GM12878 (cell line): ENCODE measurements at regions not wholly inside any gene's neighbourhood (a gene's known extent, or its start where the extent isn't known, plus 50 kb on each side); places are given as distances from the start of the nearest gene placed in this dataset.

Experiments used
- ATAC-seq: fragments of 200-7000 bp; cut with Tn5 transposase; 3 replicates; pipeline ENCODE4 v1.9.1; 2020; ENCODE audit warnings: mild to moderate bottlenecking, moderate library complexity
- BruUV-seq: library from RNA; stranded (reverse); fragments of 400-500 nt; replicated peaks from 2 replicates; lab custom pipeline; 2021; lab: Mats Ljungman, UMichigan
- CTCF ChIA-PET: fragments of 300-600 bp; sonication (Branson Sonifier 250); formaldehyde crosslinking; extraction: SDS; loops from one replicate; lab custom pipeline; 2021; ENCODE audit warnings: inconsistent platforms; lab: Yijun Ruan, JAX
- POLR2A ChIA-PET: fragments of 350-600 bp; formaldehyde crosslinking; extraction: SDS; loops from one replicate; lab custom pipeline; 2021; ENCODE audit warnings: inconsistent platforms; lab: Charles Lee
- RAD21 ChIA-PET: fragments of 300-600 bp; sonication (Branson Sonifier 250); formaldehyde crosslinking; loops from one replicate; lab custom pipeline; 2023; ENCODE audit warnings: antibody characterized with exemption; ENCODE audit not compliant: unreplicated experiment; lab: Charles Lee
- SMC1A ChIA-PET: fragments of 300-600 bp; sonication (Branson Sonifier 250); formaldehyde crosslinking; loops from one replicate; lab custom pipeline; 2023; ENCODE audit not compliant: unreplicated experiment, uncharacterized antibody; lab: Charles Lee
- DNase-seq: peaks from one replicate; pipeline ENCODE4 v3.0.0-alpha.2; 2011; ENCODE audit warnings: low read depth, low spot score
- FAIRE-seq: peaks from 3 replicates; lab custom pipeline; 2011; peaks lifted over from hg19 to GRCh38; lab: Jason Lieb, UNC
- H2AFZ ChIP-seq: 2 replicates; pipeline ENCODE4 v1.6.0; 2011; ENCODE audit warnings: low read depth, low read length, control low read depth; ENCODE audit not compliant: control insufficient read depth
- H3K27ac ChIP-seq: 2 replicates; pipeline ENCODE4 v1.5.1; 2011; ENCODE audit warnings: control low read depth; ENCODE audit not compliant: control insufficient read depth, insufficient read depth
- H3K27me3 ChIP-seq, 2 experiments: replicated peaks in 1 of 2; 2 replicates each; pipeline versions ENCODE4 v1.6.0 to v1.6.1; 2011; ENCODE audit warnings: low read length in 1 of 2; ENCODE audit not compliant: control insufficient read depth in 2 of 2, insufficient read depth in 2 of 2
- H3K36me3 ChIP-seq, 2 experiments: 2 replicates each; pipeline ENCODE4 v1.5.1; 2011; ENCODE audit warnings: low read length in 1 of 2; ENCODE audit not compliant: control insufficient read depth in 2 of 2, insufficient read depth in 2 of 2
- H3K4me1 ChIP-seq: 2 replicates; pipeline ENCODE4 v1.6.1; 2011; ENCODE audit warnings: mild to moderate bottlenecking, low read length, moderate library complexity, mixed read lengths; ENCODE audit not compliant: control insufficient read depth, insufficient read depth
- H3K4me2 ChIP-seq: 2 replicates; pipeline ENCODE4 v1.6.0; 2011; ENCODE audit warnings: control low read depth; ENCODE audit not compliant: control insufficient read depth, insufficient read depth
- H3K4me3 ChIP-seq: fragments of 200-600 bp; sonication (generic); 2 replicates; pipeline ENCODE4 v1.5.1; 2016
- H3K79me2 ChIP-seq: 2 replicates; pipeline ENCODE4 v1.6.0; 2011; ENCODE audit warnings: low read length; ENCODE audit not compliant: control insufficient read depth, insufficient read depth
- H3K9ac ChIP-seq: 2 replicates; pipeline ENCODE4 v1.8.0; 2011; ENCODE audit warnings: low read length, control low read depth, mixed read lengths; ENCODE audit not compliant: control insufficient read depth, insufficient read depth
- H3K9me3 ChIP-seq: replicated peaks from 3 replicates; pipeline ENCODE4 v1.5.1; 2011; ENCODE audit warnings: mild to moderate bottlenecking, low read length; ENCODE audit not compliant: control insufficient read depth, insufficient read depth
- H4K20me1 ChIP-seq: 2 replicates; pipeline ENCODE4 v1.6.0; 2011; ENCODE audit not compliant: control insufficient read depth, insufficient read depth
- EED ChIP-seq: sonication (generic); IDR thresholded peaks from 2 replicates; pipeline ENCODE4 v1.6.1; 2016; ENCODE audit warnings: antibody characterized with exemption, low read depth
- MEF2A ChIP-seq: IDR thresholded peaks from 2 replicates; pipeline ENCODE4 v1.6.1; 2011; ENCODE audit warnings: low read depth, mild to moderate bottlenecking, low read length, moderate library complexity; ENCODE audit not compliant: insufficient read depth
- MTA2 ChIP-seq: fragments of 450-650 bp; IDR thresholded peaks from 2 replicates; pipeline ENCODE4 v1.6.1; 2016; ENCODE audit warnings: low read depth, mild to moderate bottlenecking, moderate library complexity
- SREBF2 ChIP-seq: IDR thresholded peaks from 2 replicates; pipeline ENCODE4 v1.6.1; 2012; ENCODE audit warnings: mild to moderate bottlenecking, low read length
- YY1 ChIP-seq: IDR thresholded peaks from 2 replicates; pipeline ENCODE4 v1.6.1; 2011; ENCODE audit warnings: low read depth, mild to moderate bottlenecking, low read length
- WGBS: methylation state at CpG from one replicate; pipeline ENCODE4 v1.1.6; 2016; ENCODE audit warnings: low lambda C conversion rate; ENCODE audit not compliant: insufficient replicate concordance, insufficient coverage; ENCODE audit errors: missing lambda C conversion rate; 5-methylcytosine and 5-hydroxymethylcytosine counted together
- in situ Hi-C: fragments of 300-500 bp; cut with MboI; formaldehyde crosslinking; loops from 9 replicates; pipeline ENCODE4 v1.14.3; 2018; ENCODE audit warnings: mixed read lengths
- intact Hi-C: fragments of 100-400 bp; cut with micrococcal nuclease; formaldehyde crosslinking; loops from one replicate; pipeline ENCODE4 v1.14.2; 2022; ENCODE audit not compliant: unreplicated experiment

GRCh38 chr5:2143646-2144353 lies 261.1 kb upstream of the IRX4 start:
- no peak for FAIRE-seq
- POLR2A ChIA-PET = no interaction called here

GRCh38 chr5:2143088-2143487 lies 260.4 kb upstream of the IRX4 start:
- in situ Hi-C loops = no loop called here
- no peak overlapping the region for H2AFZ ChIP-seq
- no peaks in the 10 kb centered on the region; the same call in 2 of the 3 replicates for H3K9me3 ChIP-seq
- ChIA-PET SMC1A (no interaction called here), RAD21 (no interaction called here), POLR2A (no interaction called here), CTCF (no interaction called here)
- no peak overlapping the region for H3K27ac ChIP-seq
- no peak for ATAC-seq
- 75% methylated on average over 11 of the region's 11 CpGs for WGBS
- FAIRE-seq = no peak
- TF ChIP-seq EED (no peak), SREBF2 (no peak), MEF2A (no peak)
- no peak overlapping the region for H3K4me3 ChIP-seq
- no peaks in the 10 kb centered on the region for H3K36me3 ChIP-seq
- no peaks in the 10 kb centered on the region for H3K27me3 ChIP-seq
- no peaks in the 10 kb centered on the region for H3K79me2 ChIP-seq
- no peaks in the 10 kb centered on the region for H3K4me1 ChIP-seq
- H3K9ac ChIP-seq = no peak overlapping the region
- DNase-seq = no peak
- intact Hi-C loops = no loop called here
- no peak overlapping the region for H3K4me2 ChIP-seq
- no TSS peak for BruUV-seq
- H4K20me1 ChIP-seq = no peaks in the 10 kb centered on the region

More at GRCh38 chr5:2143646-2144353, 261.1 kb upstream of the IRX4 start:
- Histone ChIP-seq H3K36me3 (no peaks in the 10 kb centered on the region), H2AFZ (no peak overlapping the region), H3K9me3 (no peaks in the 10 kb centered on the region; the same call in 2 of the 3 replicates), H3K4me3 (no peak overlapping the region), H3K27me3 (no peaks in the 10 kb centered on the region), H3K4me1 (no peaks in the 10 kb centered on the region), H4K20me1 (no peaks in the 10 kb centered on the region), H3K4me2 (no peak overlapping the region), H3K79me2 (no peaks in the 10 kb centered on the region), H3K27ac (no peak overlapping the region), H3K9ac (no peak overlapping the region)
- ChIA-PET RAD21 (no interaction called here), CTCF (no interaction called here), SMC1A (no interaction called here)
- TF ChIP-seq MTA2 (no peak), YY1 (no peak)
- in situ Hi-C loops = no loop called here
- no TSS peak for BruUV-seq
- intact Hi-C loops = no loop called here
- no peak for ATAC-seq
- WGBS = 32% methylated on average over 12 of the region's 12 CpGs
- DNase-seq = no peak
